Amygdala (tissue), 56 donors: ENCODE measurements at regions not wholly inside any gene's neighbourhood (a gene's known extent, or its start where the extent isn't known, plus 50 kb on each side); places are given as distances from the start of the nearest gene placed in this dataset.
"Not testable (repeated sequence)": the region's sequence is repeated elsewhere in the genome, so short reads cannot be mapped to it uniquely, and the experiment has no call there.

ENCODE experiments used
- DNase-seq, 56 donors: peaks; one replicate each; lab custom pipeline; 2025; lab: John Stamatoyannopoulos, UW

- no peak for DNase-seq
Observed at GRCh38 chr2:51387235-51387634, 355.3 kb upstream of the NRXN1 start.

DNA sequence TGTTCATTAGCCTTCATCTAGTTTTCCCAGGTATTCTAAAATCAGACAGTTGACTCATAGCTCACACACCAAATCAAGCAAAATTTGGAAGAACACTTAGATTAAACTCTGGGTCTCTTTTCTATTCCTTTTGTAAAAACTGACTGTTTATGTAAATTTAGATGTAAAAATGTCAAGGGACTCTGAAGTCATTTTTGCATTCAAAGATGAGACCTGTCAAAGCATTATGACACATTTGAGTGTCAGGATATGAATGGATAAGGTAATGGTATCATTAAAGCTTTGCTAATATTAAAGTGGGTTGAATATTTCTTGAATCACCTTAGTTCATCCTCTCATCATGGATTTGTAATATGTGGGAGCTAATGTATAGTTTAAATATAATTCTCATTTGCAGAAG is 348.1 kb upstream of the NRXN1 start:
- DNase-seq: no peak

- DNase-seq: no peak
Observed at GRCh38 chr2:51368250-51368649, 336.3 kb upstream of the NRXN1 start.

DNA sequence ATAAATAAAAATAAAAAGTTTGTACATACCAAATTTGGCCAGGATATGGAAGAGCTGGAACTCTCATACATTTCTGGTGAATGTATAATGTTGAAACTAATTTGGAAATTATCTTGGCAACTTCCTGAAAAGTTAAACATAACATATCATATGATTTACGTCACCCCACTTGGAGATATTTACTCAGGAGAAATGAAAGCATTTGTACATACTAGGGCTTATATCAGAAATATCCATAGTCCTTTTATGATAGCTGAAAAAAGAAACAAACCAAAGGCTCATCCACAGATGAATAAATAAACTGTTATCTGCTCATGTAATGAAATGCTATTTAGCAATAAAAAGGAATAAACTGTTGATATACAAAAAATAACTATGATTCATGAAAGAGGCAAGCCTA is 318.2 kb upstream of the NRXN1 start:
- DNase-seq: no peak

DNA sequence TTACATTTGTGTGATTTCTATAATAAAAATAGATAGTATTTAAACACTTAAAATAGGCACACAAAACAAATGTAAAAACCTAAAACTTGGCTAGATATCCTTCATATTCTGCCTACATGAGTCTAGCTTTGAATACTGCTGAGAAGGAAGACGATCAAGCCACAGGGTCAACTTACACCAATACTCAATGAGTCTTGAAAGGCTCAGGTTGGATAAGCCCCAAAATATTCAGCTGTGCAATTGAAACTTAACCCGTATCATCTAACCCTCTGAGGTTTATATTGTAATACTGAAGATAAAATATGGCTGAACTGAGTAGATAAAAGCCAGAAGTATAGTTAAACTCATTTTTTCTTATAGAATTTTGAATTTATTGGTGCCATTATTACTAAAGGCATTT is 313.0 kb upstream of the NRXN1 start:
- DNase-seq: no peak

- DNase-seq: no peak
Observed at GRCh38 chr2:51335087-51336058, 303.4 kb upstream of the NRXN1 start.

DNA sequence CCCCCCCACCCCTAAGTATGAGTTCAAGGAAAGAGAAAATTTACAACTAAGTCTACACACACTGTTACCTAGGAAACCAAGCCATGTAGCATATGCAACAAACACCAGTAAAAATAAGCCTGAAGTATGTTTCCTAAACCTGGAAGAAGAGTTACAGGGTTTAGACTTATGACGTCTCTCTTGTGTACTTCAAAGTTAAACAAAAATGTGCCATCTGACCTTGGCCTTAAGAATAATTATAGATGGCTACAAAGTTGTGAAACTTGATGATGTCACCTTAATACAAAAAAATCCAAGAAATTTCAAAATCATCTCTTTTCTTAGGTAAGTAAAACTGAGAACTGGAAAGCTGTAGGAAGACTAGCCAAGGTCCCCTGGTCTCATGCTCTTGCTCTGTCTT is 297.6 kb upstream of the NRXN1 start:
- DNase-seq: no peak

GRCh38 chr2:51324051-51324450 is 292.1 kb upstream of the NRXN1 start:
- no peak for DNase-seq

- no peak for DNase-seq
Observed at GRCh38 chr2:51322613-51323012, 290.7 kb upstream of the NRXN1 start.

GRCh38 chr2:51304311-51304710 is 272.4 kb upstream of the NRXN1 start:
- peak in 31 of 56 donors; percentile 0 to 61 (median 17) for DNase-seq

DNA sequence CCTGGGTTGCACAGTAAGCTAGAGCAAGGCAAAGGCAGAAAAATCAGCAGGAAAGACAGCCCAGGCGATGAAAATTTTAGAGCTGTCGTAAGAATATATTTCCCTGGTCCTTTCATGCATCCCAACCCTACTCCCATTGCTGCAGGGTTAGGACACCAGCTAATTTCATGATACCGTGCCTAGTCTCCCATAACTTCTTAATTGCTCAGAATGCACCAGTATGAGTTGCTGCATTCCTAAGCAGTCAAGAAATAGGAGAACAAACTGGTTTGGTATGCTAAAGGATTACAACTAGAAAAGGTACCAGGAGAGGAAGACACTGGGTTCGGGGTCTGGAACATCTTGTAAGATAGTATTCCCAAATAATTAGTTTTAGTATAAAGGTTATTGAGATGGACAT is 269.4 kb upstream of the NRXN1 start:
- no peak for DNase-seq

DNA sequence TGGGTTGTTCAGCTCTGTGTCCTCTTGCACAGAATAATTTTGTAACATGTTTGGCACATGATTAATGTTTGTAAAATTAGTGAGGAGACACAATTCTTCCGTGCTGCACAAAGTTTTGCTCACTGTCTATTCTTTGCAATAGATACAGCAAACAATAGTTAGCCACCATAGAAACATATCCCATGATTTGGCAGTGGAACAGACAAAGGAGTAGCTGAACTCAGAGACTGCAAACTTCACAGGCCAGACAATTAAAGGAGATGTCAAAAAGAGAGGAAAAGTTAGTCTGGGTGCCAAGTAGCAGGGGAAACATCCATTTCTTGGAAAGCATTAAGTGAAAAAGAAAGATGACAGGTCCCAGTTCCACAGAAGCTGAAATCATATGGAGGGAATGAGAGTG is 267.4 kb upstream of the NRXN1 start:
- DNase-seq: no peak

DNA sequence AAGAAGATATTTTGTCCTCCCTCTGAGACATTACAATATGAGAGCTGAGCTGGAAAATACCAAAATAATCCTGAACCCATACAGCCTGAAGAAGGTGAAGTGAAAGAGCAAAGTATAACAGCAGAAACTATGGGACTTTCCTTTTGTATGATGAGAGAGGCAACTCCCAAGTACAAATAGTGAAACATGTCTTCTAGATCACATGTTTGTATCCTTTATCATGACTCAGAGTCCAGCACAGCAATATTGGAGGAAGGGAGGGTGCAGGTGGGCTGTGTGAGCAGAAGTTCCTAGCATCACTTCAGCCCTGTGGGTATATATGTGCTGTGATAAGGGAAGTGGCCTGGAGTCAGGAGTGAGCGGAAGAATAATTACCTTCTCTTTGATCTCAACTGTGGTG is 265.6 kb upstream of the NRXN1 start:
- DNase-seq: no peak

DNA sequence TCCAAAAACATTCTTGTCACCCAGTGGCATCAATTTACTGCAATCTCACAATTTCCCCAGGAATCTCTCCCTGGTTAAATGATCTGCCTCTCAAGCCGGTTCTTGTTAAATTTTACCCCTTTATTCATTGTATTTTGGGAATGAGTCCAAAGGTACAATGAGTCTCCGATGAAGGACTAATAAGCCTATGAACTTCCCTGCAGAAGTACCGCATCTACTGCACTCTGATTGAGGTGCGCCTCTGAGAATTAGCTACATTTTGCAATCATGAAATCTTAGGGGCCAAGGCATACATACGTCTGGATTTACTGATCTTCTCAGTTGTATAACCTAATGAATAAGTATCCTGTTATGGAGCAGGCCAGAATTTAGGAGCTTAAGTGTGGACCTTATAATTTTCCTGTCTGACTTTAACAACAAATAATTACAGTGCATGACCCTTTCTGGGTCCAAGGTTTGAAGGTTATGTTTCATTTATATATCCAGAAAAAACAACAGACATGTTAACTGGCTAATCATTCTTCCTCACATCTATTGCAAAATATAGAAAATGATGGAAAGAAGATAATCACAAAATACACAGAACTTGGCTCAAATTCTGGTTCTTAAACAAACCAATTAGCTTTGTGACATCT is 261.8 kb upstream of the NRXN1 start:
- DNase-seq: no peak

GRCh38 chr2:51291762-51292551 is 260.0 kb upstream of the NRXN1 start:
- no peak for DNase-seq

DNA sequence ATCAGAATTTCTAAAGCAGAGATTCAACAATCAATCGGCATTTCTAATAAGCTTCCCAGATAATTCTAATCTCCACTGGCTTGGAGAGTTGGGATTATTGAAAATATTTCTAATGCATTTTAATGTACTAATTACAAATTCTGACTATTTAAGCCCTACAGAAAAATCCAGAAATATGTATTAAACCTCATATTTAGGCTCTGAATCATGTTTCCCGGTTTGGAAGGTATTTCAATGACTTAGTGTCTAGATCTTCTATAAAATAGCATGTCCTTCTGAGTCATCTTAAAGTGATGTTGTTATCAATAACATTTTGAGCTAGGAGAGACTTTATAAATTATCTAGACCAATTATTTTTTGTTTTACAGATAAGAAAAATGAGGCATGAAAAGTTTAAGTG is 258.8 kb upstream of the NRXN1 start:
- DNase-seq: no peak

DNA sequence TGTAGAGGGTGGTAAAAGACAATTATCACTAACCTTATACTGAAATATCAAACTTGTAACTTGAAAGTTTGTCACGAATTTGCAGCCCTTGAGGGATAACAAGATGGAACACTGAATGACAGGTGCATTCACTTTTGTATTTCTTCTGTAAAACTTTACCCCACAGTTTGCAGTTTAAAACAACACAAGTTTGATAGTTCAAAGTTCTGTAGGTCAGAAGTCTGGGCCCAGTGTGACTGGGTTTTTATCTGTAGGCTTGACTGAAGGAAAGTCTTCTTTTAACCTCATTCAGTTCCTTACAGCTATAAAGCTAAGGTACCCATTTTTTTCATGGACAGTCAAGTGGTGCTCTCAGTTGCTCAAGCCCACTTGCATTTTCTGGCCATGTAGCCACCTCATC is 257.1 kb upstream of the NRXN1 start:
- no peak for DNase-seq

- DNase-seq: no peak
Observed at GRCh38 chr2:51268191-51268590, 236.3 kb upstream of the NRXN1 start.

- no peak for DNase-seq
Observed at GRCh38 chr2:51265539-51265938, 233.6 kb upstream of the NRXN1 start.

DNA sequence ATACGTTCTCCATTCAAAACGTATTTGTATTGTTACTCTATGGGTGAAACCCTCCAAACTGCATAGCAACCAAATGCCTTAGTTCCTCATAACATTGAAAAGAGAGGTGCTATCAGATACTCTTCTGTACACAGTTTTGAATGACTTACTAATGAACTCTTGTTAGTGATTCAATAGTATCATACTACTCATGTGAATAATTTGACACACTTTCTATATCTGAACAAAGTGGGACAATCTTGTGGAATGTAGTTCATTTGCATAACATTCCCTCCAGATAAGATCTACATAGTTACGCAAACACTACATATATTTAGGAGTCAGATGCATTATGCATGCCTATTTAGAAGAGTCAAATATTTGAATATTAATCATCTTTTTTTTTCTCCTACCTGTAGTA is 232.0 kb upstream of the NRXN1 start:
- DNase-seq: no peak

- not testable (repeated sequence) for DNase-seq
Observed at GRCh38 chr2:51263101-51263500, 231.2 kb upstream of the NRXN1 start.
